Lung (tissue), 11 donors: ENCODE measurements at regions not wholly inside any gene's neighbourhood (a gene's known extent, or its start where the extent isn't known, plus 50 kb on each side); places are given as distances from the start of the nearest gene placed in this dataset.

Experiments
- ATAC-seq: fragments of 200-7000 bp; cut with Tn5 transposase; one replicate; pipeline ENCODE4 v1.9.1; 2020; ENCODE audit warnings: moderate number of reproducible peaks; ENCODE audit not compliant: insufficient read depth, low FRiP score
- DNase-seq, 3 donors: peaks; one replicate each; pipeline ENCODE4 v3.0.0-alpha.2; 2013 to 2017
- H3K27ac ChIP-seq, 2 donors: one replicate each; pipeline ENCODE4 v1.5.1; 2013; ENCODE audit warnings: mild to moderate bottlenecking in 2 of 2, moderate library complexity in 2 of 2, control low read depth in 1 of 2, inconsistent platforms in 1 of 2, low read depth in 1 of 2, low read length in 1 of 2
- H3K27me3 ChIP-seq, 3 donors: one replicate each; pipeline ENCODE4 v1.5.1; 2013; ENCODE audit warnings: low read length in 2 of 3; ENCODE audit not compliant: control insufficient read depth in 3 of 3, insufficient read depth in 3 of 3
- H3K36me3 ChIP-seq, 4 donors: one replicate each; pipeline ENCODE4 v1.5.1; 2013; ENCODE audit warnings: low read length in 4 of 4, mild to moderate bottlenecking in 1 of 4, moderate library complexity in 1 of 4; ENCODE audit not compliant: control insufficient read depth in 4 of 4, insufficient read depth in 4 of 4
- H3K4me1 ChIP-seq, 5 donors: one replicate each; pipeline ENCODE4 v1.5.1; 2013; ENCODE audit warnings: low read length in 5 of 5, mild to moderate bottlenecking in 2 of 5, moderate library complexity in 1 of 5; ENCODE audit not compliant: control insufficient read depth in 5 of 5, insufficient read depth in 5 of 5
- H3K4me3 ChIP-seq: one replicate; pipeline ENCODE4 v1.5.1; 2013; ENCODE audit warnings: mild to moderate bottlenecking, control low read depth, moderate library complexity
- H3K9ac ChIP-seq, 2 donors: one replicate each; pipeline ENCODE4 v1.5.1; 2013; ENCODE audit warnings: low read length in 2 of 2, control low read depth in 1 of 2; ENCODE audit not compliant: insufficient read depth in 1 of 2
- H3K9me3 ChIP-seq, 4 donors: one replicate each; pipeline ENCODE4 v1.5.1; 2013; ENCODE audit warnings: low read length in 3 of 4, mild to moderate bottlenecking in 1 of 4, moderate library complexity in 1 of 4; ENCODE audit not compliant: control insufficient read depth in 4 of 4, insufficient read depth in 3 of 4
- WGBS, 2 donors: extraction: QIAGEN DNeasy Blood & Tissue Kit; methylation state at CpG; one replicate each; pipeline ENCODE4 v1.1.7; 2013; 5-methylcytosine and 5-hydroxymethylcytosine counted together
- TF ChIP-seq, protein P1 (sequence below): IDR thresholded peaks from 2 replicates; pipeline ENCODE4 v1.5.1; 2012; ENCODE audit warnings: mild to moderate bottlenecking; ENCODE audit errors: control extremely low read depth, extremely low read depth
- donor health status: control.
- donor health status: control.
- donor health status: Bipolar disorder and iron deficiency.
- donor health status: healthy.
- donor health status: DM: yes; HTN: yes; CAD: no.

DNA sequence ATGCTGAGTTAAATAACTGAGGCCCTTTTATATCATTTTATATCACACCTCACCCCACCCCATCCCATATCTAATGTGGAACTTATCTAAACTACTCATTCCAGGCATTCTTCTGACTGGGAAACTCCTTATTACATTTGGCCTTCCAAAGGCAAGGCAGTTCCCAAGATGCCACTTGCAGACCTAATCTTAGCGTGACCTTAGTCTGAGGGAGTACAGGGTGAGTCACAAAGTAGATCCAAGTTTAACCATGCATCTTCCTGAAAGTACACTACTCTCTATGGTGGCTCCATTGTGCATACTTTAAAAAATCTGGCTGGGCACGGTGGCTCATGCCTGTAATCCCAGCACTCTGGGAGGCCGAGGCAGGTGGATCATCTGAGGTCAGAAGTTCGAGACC is 353.6 kb upstream of the C1orf87 start:
- Histone ChIP-seq H3K9ac (no peak overlapping the region), H3K36me3 (no peaks in the 10 kb centered on the region), H3K27me3 (no peaks in the 10 kb centered on the region), H3K4me1 (peaks cover 0 to 3% (median 0%) of the 10 kb centered on the region in 5 donors), H3K9me3 (no peaks in the 10 kb centered on the region), H3K27ac (no peak overlapping the region), H3K4me3 (no peak overlapping the region)
- no peak for ATAC-seq
- no peak for DNase-seq
- WGBS, 2 donors = 86 to 95% methylated on average over 4 of the region's 4 CpGs
- TF ChIP-seq, protein P1, sequence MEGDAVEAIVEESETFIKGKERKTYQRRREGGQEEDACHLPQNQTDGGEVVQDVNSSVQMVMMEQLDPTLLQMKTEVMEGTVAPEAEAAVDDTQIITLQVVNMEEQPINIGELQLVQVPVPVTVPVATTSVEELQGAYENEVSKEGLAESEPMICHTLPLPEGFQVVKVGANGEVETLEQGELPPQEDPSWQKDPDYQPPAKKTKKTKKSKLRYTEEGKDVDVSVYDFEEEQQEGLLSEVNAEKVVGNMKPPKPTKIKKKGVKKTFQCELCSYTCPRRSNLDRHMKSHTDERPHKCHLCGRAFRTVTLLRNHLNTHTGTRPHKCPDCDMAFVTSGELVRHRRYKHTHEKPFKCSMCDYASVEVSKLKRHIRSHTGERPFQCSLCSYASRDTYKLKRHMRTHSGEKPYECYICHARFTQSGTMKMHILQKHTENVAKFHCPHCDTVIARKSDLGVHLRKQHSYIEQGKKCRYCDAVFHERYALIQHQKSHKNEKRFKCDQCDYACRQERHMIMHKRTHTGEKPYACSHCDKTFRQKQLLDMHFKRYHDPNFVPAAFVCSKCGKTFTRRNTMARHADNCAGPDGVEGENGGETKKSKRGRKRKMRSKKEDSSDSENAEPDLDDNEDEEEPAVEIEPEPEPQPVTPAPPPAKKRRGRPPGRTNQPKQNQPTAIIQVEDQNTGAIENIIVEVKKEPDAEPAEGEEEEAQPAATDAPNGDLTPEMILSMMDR = no peak

DNA sequence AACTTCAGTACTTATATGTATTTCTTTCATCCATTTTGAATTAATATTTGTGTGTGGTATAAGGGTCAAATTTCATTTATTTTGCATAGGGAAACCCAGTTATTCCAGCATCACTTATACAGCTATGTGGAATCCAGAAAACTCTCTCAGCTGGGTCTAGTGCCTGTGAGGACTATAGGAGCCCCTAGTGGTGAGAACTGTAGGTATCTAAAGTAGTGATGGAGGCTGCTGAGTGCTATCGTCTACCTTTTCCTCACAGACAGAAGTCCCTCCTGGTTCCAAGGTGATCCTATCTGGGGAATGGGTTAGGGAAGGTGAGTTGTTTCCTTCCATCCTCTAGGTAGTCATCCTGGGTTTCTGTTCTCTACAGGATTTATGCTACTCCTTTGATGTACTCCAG is 352.0 kb upstream of the C1orf87 start:
- TF ChIP-seq, protein P1 = no peak
- H3K9me3 ChIP-seq = peaks cover 0 to 3% (median 1%) of the 10 kb centered on the region in 4 donors
- H3K9ac ChIP-seq = no peak overlapping the region
- 73 to 81% methylated on average over 1 of the region's 1 CpG for WGBS, 2 donors
- ATAC-seq (no peak), DNase-seq (peak in 1 of 3 donors; percentile 10)
- H3K27ac ChIP-seq = no peak overlapping the region
- H3K4me1 ChIP-seq = peaks cover 0 to 3% (median 0%) of the 10 kb centered on the region in 5 donors
- H3K27me3 ChIP-seq = no peaks in the 10 kb centered on the region
- H3K4me3 ChIP-seq = no peak overlapping the region
- H3K36me3 ChIP-seq = no peaks in the 10 kb centered on the region

DNA sequence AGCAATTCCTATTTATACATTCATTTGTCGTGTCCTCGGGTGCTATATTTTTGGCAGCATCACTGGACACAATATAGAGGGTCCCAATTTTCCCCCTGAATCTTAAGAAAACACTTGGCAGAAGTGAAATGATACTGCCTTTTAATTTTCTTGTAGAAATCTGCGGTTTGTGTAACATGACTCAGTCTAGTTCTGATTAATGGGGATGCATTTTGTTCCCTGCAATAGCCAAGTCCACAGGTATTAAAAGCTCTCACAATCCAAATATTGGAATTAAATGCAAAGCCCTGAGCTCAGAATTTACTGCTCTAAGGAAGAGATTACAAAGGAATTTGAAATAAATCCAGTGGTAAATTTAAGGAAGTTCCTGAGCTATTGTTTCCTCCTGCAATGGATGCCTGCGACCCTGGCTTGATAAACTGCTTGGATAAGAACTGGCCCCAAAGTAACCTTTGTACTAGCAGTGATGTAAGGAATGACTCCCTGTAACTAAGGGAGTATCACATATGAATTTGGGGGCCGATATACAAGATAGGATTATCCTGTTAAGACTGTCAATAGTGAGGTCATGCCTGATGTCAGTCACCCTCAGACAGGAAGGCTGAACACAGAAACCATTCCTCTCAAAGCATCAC is 349.7 kb upstream of the C1orf87 start:
- Histone ChIP-seq H3K36me3 (no peaks in the 10 kb centered on the region), H3K27ac (no peak overlapping the region), H3K4me3 (no peak overlapping the region), H3K27me3 (no peaks in the 10 kb centered on the region), H3K9me3 (peaks cover 0 to 3% (median 1%) of the 10 kb centered on the region in 4 donors), H3K4me1 (peaks cover 0 to 3% (median 0%) of the 10 kb centered on the region in 5 donors), H3K9ac (no peak overlapping the region)
- no peak for ATAC-seq
- DNase-seq = no peak
- TF ChIP-seq, protein P1 = no peak
- 45 to 51% methylated on average over 5 of the region's 5 CpGs for WGBS, 2 donors

DNA sequence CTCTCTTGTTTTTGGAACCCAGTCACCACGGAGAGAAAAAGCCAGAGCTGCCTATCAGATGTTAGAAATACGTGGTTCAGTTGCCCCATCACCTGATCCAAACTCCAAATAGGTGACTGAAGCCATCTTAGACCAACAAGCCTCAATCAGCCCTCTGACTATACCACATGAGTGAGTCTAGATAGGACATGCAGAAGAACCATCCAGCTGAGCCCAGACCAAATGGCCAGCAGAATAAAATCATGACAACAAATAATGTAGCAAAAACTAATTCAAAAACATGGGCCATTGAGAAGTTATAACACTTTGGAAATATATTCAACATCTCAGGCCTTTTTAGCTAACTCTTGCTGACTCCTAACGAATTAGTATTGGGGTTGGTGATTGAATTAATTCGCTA is 348.4 kb upstream of the C1orf87 start:
- ATAC-seq (no peak), DNase-seq (no peak)
- H3K27me3 ChIP-seq = no peaks in the 10 kb centered on the region
- peaks cover 0 to 3% (median 1%) of the 10 kb centered on the region in 4 donors for H3K9me3 ChIP-seq
- H3K27ac ChIP-seq = no peak overlapping the region
- 83 to 90% methylated on average over 4 of the region's 4 CpGs for WGBS, 2 donors
- no peak overlapping the region for H3K4me3 ChIP-seq
- H3K4me1 ChIP-seq = peaks cover 0 to 3% (median 0%) of the 10 kb centered on the region in 5 donors
- no peaks in the 10 kb centered on the region for H3K36me3 ChIP-seq
- no peak overlapping the region for H3K9ac ChIP-seq
- TF ChIP-seq, protein P1 = no peak
